ENCODE measurements at regions not wholly inside any gene's neighbourhood (a gene's known extent, or its start where the extent isn't known, plus 50 kb on each side); places are given as distances from the start of the nearest gene placed in this dataset.

DNA sequence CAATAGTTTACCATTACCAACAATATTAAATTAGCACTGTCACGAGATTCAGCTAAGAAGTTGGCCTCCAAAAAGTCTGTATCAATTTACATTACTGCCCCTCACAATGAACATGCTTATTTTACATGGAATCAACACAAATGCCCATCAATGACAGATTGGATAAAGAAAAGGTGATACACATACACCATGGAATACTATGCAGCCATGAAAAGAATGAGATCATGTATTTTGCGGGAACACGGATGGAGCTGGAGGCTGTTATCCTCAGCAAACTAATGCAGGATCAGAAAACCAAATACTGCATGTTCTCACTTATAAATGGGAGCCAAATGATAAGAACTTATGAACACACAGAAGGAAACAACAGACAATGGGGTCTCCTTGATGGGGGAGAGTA is 211.8 kb upstream of the RREB1 start:
- no peak for DNase-seq

DNA sequence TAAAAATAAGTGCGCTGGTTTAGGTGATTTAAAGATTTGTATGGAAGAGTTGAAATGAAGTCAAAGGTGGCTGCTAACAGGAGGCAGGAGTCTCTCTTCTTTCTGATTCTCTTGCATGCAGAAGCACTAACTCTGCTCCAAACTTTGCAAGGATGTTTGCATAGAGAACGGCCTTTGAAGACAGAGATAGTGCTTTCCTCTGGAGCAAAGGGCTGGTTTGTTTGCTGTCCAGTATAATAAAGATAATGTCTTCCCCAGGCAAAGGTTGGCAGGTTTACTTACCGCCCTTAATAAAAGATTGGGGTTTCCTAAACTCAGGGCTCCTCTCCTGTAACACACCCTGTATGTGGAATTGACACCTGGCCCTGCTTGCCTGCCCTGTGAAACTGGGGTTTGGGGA is 210.6 kb upstream of the RREB1 start:
- DNase-seq: no peak

DNA sequence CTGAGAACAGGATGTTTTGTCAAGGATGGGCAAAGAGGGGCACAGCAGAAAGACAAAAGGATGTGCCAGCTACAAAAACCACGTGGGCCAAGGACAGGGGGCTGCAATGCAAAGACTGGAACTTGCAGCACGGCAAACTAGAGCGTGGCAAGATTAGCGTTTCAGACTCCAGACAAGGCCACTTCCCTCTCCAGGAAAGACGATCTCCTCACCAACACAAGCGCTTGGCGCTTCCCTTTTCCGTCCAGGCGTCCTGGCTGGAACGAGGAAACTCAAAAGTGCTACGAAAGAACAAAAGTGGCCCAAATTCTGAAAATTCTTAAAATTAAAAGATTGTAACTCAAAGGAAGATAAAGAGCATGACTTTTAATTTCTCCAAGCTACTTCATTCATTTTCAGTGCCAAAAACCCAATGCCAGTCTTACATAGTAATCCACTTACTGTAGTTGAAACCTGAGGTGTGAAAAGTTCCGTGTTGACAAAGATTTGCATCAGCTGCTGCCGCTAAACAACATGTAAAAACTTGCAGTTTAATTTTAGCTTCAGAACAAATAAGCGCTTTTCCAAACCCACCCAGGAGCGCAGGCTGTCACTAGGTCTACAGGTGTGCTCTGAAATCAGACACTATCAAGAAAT is 207.1 kb upstream of the RREB1 start:
- DNase-seq: no peak

DNA sequence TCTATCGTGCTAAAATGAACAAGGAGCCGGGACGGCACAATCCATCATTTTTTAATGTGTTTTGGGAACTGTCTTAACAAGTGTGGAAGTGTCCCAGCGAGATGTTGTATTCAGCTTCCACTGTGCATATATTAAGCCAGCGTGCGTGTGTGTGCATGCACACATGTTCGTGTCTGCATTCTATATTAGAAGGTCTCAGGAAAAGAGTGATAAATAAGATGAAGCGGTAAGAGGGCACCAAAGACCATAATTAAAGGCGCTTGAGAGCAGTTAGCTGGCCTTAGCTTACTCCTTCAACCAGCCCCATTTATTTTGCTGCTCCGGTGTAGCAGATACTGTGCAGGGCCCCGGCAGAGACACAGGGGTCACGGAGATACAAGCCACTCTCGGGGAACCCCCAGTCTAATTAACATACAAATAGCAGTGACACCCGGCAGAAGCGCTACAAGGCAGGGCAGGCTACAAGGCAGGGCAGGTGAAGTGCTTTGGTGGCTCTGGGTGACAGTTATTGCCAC is 206.5 kb upstream of the RREB1 start:
- no peak for DNase-seq

DNA sequence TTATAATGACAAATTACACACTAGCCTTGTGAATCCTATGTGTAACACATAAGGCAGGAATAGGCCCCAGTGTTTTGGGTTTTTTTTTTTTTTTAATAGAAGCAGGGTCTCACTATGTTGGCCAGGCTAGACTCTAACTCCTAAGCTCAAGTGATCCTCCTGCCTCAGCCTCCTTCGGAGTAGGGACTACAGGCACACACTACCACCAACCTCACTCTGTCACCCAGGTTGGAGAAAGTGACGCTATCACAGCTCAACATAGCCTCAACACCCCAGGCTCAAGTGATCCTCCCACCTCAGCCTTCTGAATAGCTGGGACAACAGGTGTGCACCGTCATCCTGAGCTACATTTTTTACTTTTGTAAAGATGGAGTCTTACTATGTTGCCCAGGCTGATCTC is 205.8 kb upstream of the RREB1 start:
- no peak for DNase-seq

DNA sequence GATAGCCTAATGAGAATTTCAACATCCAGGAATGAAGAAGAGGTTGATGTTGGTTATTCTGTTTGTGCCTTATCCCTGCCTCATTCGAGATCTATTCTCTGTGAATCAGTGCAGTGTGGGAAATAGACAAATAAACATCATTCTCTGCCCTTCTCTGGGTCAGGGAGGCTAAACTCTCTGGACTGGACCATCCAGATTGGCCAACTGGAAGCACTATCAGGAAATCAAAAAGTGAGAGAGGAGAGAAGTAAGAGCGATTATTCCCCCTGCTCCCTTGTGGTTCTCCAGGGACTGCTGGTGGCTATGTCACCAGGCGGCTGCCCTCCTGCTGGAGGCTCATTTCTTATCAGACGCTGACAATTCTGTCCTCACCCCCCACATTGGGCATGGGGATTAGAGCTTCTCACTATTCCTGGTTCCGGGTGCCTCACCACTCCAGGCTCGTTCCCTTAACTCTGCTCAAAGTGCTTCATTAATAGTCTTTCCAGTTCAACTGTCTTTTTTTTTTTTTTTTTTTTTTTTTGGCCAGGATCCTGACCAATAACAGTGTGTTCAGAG is 201.7 kb upstream of the RREB1 start:
- no peak for DNase-seq

DNA sequence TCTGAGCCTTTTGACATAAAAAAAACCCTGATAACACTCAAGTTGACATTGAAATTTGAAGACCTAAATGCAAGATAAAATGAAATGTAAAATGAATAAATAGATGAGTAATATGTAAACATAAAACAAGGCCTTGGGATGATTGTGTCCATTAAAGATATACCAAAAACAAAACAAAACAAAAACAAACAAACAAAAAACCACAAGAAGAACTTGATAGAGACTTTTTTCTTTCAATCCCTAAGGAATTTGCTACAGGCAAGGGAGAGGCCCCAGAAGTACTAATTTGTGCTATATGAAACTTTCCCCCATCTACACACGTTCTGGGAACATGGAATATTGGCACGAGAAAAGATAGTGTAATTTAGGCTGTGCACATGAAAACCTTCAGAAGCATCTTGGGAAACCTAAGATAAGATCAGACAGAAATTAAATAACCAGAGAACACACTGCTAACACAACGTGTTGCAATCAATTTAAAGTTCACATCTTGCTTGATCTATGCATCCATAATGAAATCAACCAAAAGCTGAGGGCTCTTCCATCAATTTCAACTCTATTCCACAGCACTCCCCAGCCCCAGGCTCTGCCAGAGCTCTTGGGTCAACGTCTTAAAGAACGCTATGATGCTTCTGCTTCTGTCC is 201.1 kb upstream of the RREB1 start:
- no peak for DNase-seq

DNA sequence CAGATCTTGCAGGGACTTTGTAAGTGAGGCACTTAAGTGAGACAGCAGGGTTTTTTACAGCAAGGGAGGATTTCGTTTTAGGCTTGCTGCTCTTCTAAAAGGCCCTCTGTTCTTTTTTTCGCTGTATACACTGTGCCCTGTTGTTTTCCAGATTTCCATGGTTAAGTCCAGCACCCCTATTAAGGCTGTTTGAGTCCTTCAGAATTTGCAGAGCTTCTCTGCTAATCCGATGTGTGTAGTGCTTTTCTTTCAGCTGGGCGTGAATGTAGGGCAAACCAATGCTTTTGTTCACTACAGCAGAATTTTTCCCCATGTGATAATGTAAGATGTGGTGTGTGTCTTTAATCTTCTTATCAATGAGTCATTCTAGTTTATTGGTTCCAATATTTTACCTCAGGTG is 200.5 kb upstream of the RREB1 start:
- DNase-seq: no peak

DNA sequence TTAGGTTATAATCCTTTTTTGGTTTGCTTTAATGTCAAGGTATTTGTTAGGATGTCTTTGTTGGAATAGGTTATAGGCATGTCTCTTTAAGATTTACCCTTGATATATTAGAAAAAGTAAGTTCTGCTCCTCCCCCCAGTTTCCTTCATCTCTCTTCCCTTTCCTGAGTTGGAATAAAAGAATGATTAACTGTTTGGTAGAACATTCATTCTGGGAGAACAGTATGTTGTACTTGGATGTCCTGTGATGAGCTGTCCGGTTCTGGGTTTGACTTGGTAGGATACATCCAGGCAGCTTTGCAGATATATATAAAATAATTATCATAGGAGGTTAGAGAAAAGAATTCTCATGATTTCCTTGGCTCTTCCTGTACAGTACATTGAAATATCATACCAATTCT is 199.6 kb upstream of the RREB1 start:
- DNase-seq: no peak

DNA sequence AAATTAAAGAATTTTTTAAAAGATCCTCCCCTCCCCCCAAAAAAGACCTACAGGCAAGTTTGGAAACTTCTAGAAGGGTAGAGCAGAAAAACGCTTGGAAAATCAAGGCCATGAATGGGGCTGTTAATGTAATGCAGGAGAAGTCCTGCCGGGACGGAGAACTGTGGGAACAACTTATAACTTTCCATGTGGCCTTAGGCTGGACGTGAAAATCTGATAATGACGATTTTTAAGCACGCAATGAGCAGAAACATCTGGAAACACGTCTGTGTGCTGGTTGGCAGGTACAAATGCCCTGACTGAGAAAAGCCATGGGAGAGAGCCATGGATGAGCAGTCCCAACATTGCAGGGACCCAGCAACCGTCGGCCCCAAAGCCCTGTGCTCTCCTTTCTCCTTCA is 198.7 kb upstream of the RREB1 start:
- DNase-seq: no peak

DNA sequence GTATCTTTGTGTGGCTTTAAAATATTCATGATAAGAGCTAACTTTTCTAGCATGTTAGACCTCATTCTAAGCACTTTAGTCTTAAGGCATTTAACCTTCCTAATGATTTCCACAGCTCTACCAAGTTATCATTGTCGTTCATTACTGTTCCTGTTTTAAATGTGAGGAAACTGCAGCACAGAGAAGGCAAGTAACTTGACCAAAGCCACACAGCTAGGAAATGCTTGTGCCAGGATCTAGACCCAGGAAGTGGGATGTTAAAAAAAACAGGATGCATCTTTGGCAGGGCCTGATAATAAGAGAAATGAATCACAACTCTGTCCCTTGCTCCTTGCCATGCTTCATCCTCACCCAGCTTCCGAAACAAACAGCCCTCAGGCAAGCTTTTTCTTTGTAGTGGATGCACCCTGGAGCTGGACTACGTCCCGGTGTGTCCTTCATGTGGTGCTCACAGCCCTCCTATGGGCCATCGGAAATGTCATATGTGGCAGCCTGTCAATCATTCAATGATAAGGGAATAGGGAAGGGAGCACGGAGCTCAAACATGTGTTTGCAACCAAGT is 196.9 kb upstream of the RREB1 start:
- DNase-seq: no peak

DNA sequence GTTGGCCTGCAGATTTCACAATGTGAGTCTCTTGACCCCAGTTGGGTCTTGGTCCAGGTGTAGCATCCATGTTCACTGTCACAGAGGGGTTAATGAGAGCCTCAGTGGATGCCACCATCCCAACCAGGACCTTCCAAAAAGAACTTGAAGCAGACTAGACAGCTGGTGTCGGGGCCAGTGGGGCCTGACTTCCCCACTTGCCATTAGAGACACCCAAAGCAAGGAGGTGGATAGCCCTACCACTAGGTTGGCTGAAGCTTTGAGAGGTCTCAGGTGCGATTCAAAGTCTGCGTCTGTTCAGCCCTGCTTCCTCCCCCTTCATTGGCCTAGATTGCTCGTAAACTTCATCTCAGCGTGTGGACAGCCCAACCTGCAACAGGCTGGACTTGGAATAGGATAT is 196.4 kb upstream of the RREB1 start:
- DNase-seq: no peak

DNA sequence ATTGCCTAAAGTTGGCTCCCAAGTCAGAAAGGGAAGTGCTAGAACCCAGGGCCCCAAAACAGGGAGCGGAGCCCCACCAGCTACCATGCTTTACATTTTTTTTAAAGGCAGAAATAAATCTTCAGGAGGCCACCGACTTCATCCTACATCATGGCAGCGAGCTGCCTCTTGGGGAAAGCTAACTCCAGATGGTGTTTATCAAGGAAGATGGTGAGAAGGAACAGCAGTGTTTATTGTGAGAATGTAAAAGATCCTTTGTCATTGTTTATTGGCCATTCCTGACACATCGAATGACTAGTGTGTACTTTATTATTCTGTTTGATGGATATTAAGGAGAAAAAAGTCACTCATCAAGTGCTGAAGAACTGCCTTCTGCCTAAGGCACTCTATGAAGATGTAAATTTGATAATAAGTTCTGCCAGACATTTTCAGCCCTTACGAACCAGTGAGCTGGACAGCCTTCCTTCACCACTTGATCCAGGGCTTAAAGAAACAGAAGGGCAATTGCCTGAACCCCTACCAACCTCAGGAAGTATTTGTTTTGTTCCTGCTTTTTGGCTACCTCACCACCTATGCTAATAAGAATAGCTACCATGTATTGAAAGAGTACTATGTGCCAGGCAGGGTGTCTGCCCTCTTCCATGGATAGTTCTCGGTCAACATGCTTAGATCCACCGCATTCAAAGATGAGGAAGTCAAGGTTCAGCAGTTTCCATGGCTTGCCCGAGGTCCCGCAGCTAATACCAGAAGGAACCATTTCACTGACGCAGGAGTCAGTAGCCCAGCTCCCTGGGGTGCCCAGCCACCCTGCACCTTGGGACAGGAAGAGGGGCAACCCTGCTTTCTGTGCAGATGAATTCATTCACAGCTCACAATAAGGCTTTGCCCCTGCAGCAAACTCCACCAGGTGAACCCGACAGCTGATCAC is 194.7 kb upstream of the RREB1 start:
- no peak for DNase-seq

DNA sequence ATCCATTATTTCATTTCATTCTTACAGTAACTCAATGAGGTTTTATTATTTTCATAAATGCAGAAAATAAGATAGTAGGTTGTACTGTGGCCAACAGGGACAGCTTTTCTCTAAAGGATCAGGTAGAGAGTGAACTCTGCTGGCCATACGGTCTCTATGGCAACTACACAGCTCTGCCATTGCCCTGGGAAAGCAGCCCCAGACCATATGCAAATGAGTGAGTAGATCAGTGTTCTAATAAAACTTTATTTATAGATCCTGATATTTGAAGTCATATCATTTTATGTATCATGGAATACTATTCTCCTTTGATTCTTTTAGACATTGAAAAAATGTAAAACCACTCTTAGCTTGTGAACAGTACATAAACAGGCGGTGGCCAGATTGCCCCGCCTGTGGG is 192.5 kb upstream of the RREB1 start:
- DNase-seq: no peak

DNA sequence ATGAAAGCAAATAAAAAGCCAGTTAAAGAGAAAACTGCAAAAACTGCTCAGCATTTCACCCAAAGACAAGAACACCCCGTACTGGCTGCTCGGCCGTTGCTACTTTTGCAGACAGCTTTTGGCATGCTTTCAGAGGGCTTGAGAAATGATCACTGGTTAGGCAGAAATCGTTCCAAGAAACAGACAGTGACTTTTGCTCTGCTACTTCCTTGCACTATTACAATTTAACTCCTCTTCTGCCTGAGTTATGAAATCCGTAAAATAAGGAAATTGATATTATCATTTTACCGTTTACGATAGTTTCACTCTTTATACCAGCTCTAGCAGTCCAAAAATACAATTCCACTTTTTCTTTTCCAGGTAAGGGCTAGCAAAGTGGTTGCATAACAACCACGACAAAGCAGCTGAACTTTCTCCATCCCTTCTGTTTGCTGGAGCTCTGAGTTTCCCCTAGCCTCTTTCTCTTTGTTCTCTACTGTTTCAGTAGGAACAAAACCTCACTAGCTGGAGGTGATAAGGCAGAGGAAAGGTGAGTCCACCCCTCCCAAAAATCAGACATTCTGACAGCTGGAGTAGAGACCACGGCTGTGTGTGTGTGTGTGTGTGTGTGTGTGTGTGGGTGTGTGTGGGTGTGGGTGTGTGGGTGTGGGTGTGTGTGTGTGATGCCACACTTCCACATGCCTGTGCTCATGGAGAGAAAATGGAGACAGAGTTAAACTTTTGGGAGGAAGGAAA is 191.8 kb upstream of the RREB1 start:
- no peak for DNase-seq

DNA sequence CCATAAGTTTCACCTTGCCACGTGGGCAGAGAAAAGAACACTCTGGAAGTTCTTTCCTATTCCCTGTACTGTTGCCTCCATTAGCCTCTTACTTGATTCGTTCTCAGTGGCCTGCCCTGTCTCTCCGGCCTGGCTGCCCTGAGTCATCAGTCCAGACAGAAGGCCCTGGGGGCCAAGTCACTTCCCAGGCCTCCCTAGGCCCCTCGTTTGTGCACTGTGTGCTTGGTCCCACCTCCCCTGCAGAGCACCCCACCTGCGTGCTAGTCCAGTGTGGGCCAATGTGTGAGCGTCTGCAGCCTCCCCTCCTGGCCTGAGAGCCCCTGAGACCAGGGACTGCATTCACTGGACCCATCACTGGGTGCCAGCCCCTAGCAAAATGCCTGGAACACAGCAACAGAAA is 191.2 kb upstream of the RREB1 start:
- no peak for DNase-seq

DNA sequence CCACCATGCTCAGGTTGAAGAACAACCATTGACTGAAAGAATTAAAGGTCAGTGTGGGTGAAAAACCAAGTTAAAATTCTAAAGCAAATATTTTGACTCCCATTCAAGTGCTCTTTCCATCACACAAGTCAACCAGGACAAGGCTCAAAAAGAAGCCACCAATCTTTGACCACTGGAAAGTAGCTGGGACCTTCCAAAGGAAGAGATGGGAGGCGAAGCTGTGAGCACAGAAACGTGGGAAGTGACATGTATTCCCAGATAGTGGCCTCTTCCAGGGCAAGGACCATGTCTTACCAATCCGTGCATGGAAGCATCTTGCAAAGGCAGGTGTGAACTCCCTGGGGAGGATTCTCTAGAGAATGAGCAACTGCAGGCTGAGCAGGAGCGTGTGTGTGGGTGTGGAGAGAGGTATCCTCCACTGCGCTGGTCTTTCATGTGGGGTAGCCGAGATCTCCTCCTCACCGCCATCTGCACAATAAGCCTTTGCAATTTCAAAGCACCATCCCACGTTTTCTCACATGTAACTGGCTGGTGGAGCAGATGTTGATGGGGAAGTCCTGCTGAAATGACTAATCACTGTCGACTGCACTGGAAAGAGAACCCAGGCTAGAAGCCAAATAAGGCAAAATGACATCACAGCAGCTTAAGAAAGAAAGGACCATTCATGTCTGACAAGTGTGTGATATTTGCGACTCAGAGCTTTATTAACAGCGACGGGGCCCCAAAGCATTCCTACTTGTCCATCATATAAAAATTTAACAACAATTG is 189.4 kb upstream of the RREB1 start:
- no peak for DNase-seq

DNA sequence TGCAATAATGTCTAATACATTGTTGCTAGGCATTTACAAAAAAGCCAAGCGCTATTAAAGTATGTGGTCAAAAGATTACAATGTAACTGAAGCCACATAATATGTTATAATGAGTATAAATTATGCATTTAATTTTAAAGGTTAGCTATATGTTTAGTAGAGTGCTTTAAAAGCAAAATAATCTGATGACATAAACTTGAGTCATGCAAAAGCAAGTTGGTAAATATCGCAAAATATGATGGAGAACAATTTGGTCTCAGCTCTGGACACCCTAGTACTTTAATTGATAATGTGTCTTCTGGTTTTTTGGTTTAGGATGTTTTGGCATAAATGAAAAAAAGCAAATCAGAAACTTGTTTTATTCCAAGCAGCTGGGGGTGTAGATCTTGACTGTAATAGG is 188.6 kb upstream of the RREB1 start:
- no peak for DNase-seq

DNA sequence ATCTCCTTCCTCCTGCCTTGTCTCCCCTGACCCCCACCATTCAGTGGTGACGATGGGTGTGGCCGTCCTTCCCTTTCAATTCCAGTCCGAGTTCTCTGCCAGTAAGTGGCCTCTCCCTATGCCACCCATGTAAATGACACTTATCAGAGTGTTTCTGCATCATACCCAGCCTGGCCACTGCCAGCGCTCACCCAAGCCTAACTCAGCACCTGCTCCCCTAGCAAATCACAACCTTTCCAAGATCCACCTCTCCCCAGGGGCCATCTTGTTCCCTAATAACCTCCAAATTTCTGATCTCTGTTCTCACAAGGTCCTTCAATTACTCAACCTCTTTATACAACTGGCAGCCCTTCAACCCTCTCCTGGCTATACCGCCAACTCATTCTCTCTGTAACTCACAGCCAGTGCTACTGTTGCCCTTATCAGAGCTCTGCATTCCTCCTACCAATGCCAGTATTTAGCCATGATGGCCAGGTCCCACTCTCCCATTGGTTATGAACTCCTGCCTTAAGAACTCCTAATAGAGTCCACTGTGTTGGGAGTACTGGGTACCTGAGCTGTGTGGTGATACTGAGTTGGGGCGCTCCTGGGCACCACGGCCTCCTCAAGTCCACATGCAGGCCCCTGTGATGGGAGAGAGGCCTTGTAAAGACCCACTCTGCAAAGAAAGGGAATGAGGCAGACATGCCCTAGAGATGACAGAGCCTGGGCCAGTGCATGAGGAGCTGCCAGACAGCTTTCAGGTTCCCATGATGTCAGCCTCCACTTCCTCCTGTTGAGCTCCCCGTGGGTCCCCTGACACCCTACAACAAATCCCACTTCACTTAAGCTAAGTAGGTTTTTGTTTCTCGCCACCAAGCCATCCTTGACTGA is 187.4 kb upstream of the RREB1 start:
- DNase-seq: no peak

DNA sequence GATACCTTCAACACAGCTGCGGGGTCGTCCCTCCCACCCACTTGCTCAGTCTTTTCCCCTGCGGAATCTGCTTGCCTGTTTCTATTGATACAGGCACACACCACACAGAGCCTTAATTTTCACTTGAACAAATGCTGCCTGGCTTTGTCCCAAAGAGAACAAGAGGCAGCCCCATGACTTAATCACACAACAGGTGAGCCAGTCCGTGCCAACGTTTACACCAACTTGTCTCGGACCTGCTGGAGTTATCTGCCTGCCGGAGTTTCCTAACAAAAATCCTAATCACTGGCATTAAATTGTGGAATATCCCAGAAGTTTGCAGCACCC is 186.8 kb upstream of the RREB1 start:
- DNase-seq: no peak

DNA sequence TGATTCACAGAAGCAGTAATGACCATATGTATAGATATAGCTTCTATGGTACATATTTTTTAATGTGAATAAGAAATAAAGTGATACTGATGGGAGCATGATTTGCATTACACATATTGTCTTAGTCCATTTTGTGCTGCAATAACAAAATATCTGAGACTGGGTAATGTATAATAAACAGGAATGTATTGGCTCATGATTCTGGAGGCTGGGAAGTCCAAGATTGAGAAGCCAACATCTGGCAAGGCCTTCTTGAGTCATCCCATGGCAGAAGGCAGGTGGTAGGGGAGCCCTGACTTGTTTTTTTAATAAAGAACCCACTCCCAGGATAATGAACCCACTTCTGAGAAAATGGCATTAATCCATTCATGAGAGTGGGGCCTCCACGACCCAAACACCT is 185.6 kb upstream of the RREB1 start:
- no peak for DNase-seq
